C4-2B (cell line): ENCODE measurements at regions not wholly inside any gene's neighbourhood (a gene's known extent, or its start where the extent isn't known, plus 50 kb on each side); places are given as distances from the start of the nearest gene placed in this dataset.

ENCODE experiments used
- H3K27ac ChIP-seq: fragments of 450-650 bp; 2 replicates; pipeline ENCODE4 v1.5.1; 2017
- CTCF ChIP-seq: fragments of 450-650 bp; conservative IDR thresholded peaks from 2 replicates; pipeline ENCODE4 v1.5.1; 2017; ENCODE audit warnings: mild to moderate bottlenecking
- ZFX ChIP-seq: fragments of 450-650 bp; IDR thresholded peaks from 2 replicates; pipeline ENCODE4 v1.6.1; 2017

DNA sequence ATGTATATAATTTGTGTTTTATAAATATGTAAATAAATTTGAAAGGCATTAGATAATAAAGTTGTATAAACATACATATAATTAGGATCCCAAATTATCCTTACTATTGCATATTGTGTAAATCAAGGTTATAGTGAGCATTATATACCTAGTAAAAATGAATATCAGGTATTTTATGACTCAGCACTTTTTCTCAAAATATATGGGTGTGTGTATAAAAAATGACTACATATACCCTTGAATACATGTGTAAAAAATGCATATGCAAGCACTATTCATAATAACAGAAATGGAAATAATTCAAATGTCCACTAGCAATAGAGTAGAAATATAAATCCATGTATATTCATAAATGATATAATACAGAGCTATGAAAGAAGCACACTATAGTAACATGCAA, 870.9 kb upstream of the CNTNAP5 start:
- TF ChIP-seq ZFX (no peak), CTCF (no peak)
- no peak overlapping the region for H3K27ac ChIP-seq

DNA sequence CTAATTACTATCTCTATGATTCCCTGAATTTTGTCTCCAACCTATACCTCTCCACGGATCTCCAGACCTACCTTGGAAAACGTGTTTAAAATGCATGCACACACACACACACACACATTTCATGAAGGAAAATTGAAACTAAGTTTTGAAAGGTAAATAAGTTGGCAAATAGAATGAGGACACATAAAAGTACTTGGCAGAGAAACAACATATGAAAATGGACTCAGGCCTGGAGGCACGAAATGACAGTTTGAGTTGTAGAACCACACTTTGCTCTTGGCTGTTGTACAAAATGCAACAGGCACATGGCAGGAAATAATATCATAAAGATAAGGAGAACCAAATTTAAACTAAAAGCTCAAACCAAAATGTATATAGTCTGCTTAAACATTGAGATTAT, 868.1 kb upstream of the CNTNAP5 start:
- TF ChIP-seq ZFX (no peak), CTCF (no peak)
- no peak overlapping the region for H3K27ac ChIP-seq

GRCh38 chr2:123162400-123163016, 862.6 kb upstream of the CNTNAP5 start:
- no peak overlapping the region for H3K27ac ChIP-seq
- TF ChIP-seq ZFX, result no peak

DNA sequence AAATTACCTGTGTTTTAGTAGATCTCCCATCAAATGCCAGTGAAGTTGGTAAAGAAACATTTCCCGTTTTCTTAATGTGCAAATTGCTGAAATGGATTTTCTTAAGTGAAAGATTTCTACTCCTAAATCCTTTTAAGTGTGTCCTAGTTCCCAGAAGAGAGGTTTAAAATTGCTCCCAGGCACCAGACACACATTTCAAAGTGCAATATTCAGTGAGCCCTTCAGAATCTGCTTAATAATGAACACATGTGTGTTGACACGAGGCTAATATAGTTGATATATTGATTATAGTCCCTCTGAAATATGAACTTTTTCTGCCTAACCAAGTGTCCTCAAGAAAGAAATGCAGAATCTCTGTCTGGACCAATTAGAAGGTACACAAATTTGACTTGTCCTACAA, 861.7 kb upstream of the CNTNAP5 start:
- no peak overlapping the region for H3K27ac ChIP-seq
- TF ChIP-seq CTCF, result no peak
- no peak for TF ChIP-seq ZFX

GRCh38 chr2:123164216-123164615, 860.9 kb upstream of the CNTNAP5 start:
- no peak overlapping the region for H3K27ac ChIP-seq

GRCh38 chr2:123165616-123166015, 859.5 kb upstream of the CNTNAP5 start:
- H3K27ac ChIP-seq, result no peak overlapping the region
- no peak for TF ChIP-seq ZFX
- TF ChIP-seq CTCF, result no peak

More at GRCh38 chr2:123164216-123164615, 860.9 kb upstream of the CNTNAP5 start:
- TF ChIP-seq ZFX, result no peak
- no peak for TF ChIP-seq CTCF

DNA sequence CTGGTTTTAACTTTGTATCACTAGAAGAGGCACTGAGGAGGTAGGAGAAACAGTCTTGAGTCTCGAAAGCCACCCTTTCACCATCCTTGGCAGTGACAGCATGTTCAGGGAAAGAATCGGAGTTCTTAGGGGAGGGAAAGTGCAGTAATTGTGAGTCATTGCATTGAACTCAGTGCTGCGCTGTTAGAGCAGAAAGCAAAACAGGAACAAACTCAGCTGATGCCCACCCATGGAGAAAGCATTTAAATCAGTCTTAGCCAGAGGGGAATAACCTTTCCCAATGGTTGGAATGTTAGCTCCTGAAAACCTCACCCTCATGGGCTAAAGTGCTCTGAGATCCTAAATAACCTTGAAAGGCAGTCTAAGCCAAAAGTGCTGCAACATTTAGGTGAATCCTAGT, 845.6 kb upstream of the CNTNAP5 start:
- H3K27ac ChIP-seq, result no peak overlapping the region
- no peak for TF ChIP-seq ZFX
- TF ChIP-seq CTCF, result no peak

DNA sequence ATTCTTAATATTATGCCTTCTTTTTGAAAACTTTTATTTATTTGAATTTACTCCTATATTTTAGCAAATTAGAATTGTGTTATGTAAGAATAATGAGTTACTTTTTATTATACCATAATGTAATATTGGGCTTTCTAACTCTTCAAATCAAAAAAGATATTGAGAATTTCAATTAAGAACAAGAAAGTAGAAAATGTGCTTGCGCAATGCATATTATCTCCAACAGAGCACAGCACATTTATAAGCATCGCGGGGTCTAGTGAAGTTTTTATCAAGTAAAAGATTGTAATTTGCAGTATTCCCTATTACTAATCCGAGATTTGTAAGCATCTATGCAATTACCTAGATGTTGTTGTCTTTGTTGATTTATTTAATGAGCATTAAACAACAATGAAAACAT, 829.1 kb upstream of the CNTNAP5 start:
- H3K27ac ChIP-seq, result no peak overlapping the region
- no peak for TF ChIP-seq ZFX
- no peak for TF ChIP-seq CTCF
